ENCODE measurements at regions not wholly inside any gene's neighbourhood (a gene's known extent, or its start where the extent isn't known, plus 50 kb on each side); places are given as distances from the start of the nearest gene placed in this dataset.

GRCh38 chr4:163932504-163932903 lies 438.0 kb downstream of the TMA16 start:
- no peak for FAIRE-seq
- no peak for DNase-seq (ENCODE audit: insufficient read length, low spot score)
- TF ChIP-seq POLR2A (IDR thresholded peaks at IDR 0.05; ENCODE audit: low read depth, low read length): no peak

GRCh38 chr4:163939597-163939996 lies 445.1 kb downstream of the TMA16 start:
- TF ChIP-seq POLR2A (IDR thresholded peaks at IDR 0.05; ENCODE audit: low read depth, low read length): no peak
- DNase-seq (ENCODE audit: insufficient read length, low spot score) (no peak), FAIRE-seq (no peak)

GRCh38 chr4:163941221-163941905 lies 446.9 kb downstream of the TMA16 start:
- FAIRE-seq (no peak), DNase-seq (ENCODE audit: insufficient read length, low spot score) (no peak)
- TF ChIP-seq POLR2A (IDR thresholded peaks at IDR 0.05; ENCODE audit: low read depth, low read length): no peak

GRCh38 chr4:163948920-163949455 lies 454.5 kb downstream of the TMA16 start:
- FAIRE-seq (no peak), DNase-seq (ENCODE audit: insufficient read length, low spot score) (no peak)
- no peak for TF ChIP-seq POLR2A (IDR thresholded peaks at IDR 0.05; ENCODE audit: low read depth, low read length)

- DNase-seq (ENCODE audit: insufficient read length, low spot score) (no peak), FAIRE-seq (no peak)
- TF ChIP-seq POLR2A (IDR thresholded peaks at IDR 0.05; ENCODE audit: low read depth, low read length): no peak
Observed at GRCh38 chr4:163949976-163950601, 455.6 kb downstream of the TMA16 start.

- DNase-seq (ENCODE audit: insufficient read length, low spot score): no peak
- no peak for FAIRE-seq
- no peak for TF ChIP-seq POLR2A (IDR thresholded peaks at IDR 0.05; ENCODE audit: low read depth, low read length)
Observed at GRCh38 chr4:163955288-163955687, 460.8 kb downstream of the TMA16 start.

GRCh38 chr4:163958751-163959150 lies 464.3 kb downstream of the TMA16 start:
- DNase-seq (ENCODE audit: insufficient read length, low spot score) (no peak), FAIRE-seq (no peak)
- no peak for TF ChIP-seq POLR2A (IDR thresholded peaks at IDR 0.05; ENCODE audit: low read depth, low read length)

- no peak for FAIRE-seq
Observed at GRCh38 chr4:163959932-163960331, 465.4 kb downstream of the TMA16 start.

GRCh38 chr4:163966612-163967011 lies 472.1 kb downstream of the TMA16 start:
- no peak for TF ChIP-seq POLR2A (IDR thresholded peaks at IDR 0.05; ENCODE audit: low read depth, low read length)
- FAIRE-seq (no peak), DNase-seq (ENCODE audit: insufficient read length, low spot score) (no peak)

More at GRCh38 chr4:163959932-163960331, 465.4 kb downstream of the TMA16 start:
- TF ChIP-seq POLR2A (IDR thresholded peaks at IDR 0.05; ENCODE audit: low read depth, low read length): no peak
- no peak for DNase-seq (ENCODE audit: insufficient read length, low spot score)

GRCh38 chr4:163967263-163967662 lies 472.8 kb downstream of the TMA16 start:
- DNase-seq (ENCODE audit: insufficient read length, low spot score) (no peak), FAIRE-seq (no peak)
- TF ChIP-seq POLR2A (IDR thresholded peaks at IDR 0.05; ENCODE audit: low read depth, low read length): no peak

- no peak for TF ChIP-seq POLR2A (IDR thresholded peaks at IDR 0.05; ENCODE audit: low read depth, low read length)
- DNase-seq (ENCODE audit: insufficient read length, low spot score): no peak
- no peak for FAIRE-seq
Observed at GRCh38 chr4:163967710-163968109, 473.2 kb downstream of the TMA16 start.

- DNase-seq (ENCODE audit: insufficient read length, low spot score): no peak
- no peak for TF ChIP-seq POLR2A (IDR thresholded peaks at IDR 0.05; ENCODE audit: low read depth, low read length)
- FAIRE-seq: no peak
Observed at GRCh38 chr4:163969291-163969690, 474.8 kb downstream of the TMA16 start.

- no peak for DNase-seq (ENCODE audit: insufficient read length, low spot score)
- TF ChIP-seq POLR2A (IDR thresholded peaks at IDR 0.05; ENCODE audit: low read depth, low read length): no peak
- FAIRE-seq: no peak
Observed at GRCh38 chr4:163976588-163976987, 482.1 kb downstream of the TMA16 start.

- no peak for TF ChIP-seq POLR2A (IDR thresholded peaks at IDR 0.05; ENCODE audit: low read depth, low read length)
- DNase-seq (ENCODE audit: insufficient read length, low spot score) (no peak), FAIRE-seq (no peak)
Observed at GRCh38 chr4:163988391-163988790, 493.9 kb downstream of the TMA16 start.

GRCh38 chr4:163988865-163989264 lies 494.4 kb downstream of the TMA16 start:
- DNase-seq (ENCODE audit: insufficient read length, low spot score): no peak
- no peak for FAIRE-seq
- no peak for TF ChIP-seq POLR2A (IDR thresholded peaks at IDR 0.05; ENCODE audit: low read depth, low read length)

Measured in H54 (cell line).